GM23338 (cell line): ENCODE measurements at regions not wholly inside any gene's neighbourhood (a gene's known extent, or its start where the extent isn't known, plus 50 kb on each side); places are given as distances from the start of the nearest gene placed in this dataset.

Experiments used
- ATAC-seq: fragments of 200-7000 bp; cut with Tn5 transposase; 3 replicates; pipeline ENCODE4 v1.9.1; 2020
- DNase-seq: peaks from one replicate; pipeline ENCODE4 v3.0.0-alpha.2; 2015; ENCODE audit warnings: low spot score
- H2AFZ ChIP-seq: fragments of 200-600 bp; sonication (generic); 2 replicates; pipeline ENCODE4 v1.8.0; 2016; ENCODE audit warnings: antibody characterized with exemption, mild to moderate bottlenecking, moderate library complexity
- H3F3A ChIP-seq: fragments of 200-600 bp; sonication (generic); replicated peaks from 2 replicates; pipeline ENCODE4 v1.8.0; 2017; ENCODE audit warnings: antibody characterized with exemption, mixed run types, low read depth
- H3K27ac ChIP-seq: fragments of 200-600 bp; sonication (generic); 2 replicates; pipeline ENCODE4 v1.6.1; 2016; ENCODE audit warnings: low read depth
- H3K27me3 ChIP-seq: fragments of 200-600 bp; sonication (generic); 2 replicates; pipeline ENCODE4 v1.8.0; 2016; ENCODE audit warnings: mild to moderate bottlenecking, mixed run types, moderate library complexity; ENCODE audit not compliant: insufficient read depth
- H3K36me3 ChIP-seq: fragments of 200-600 bp; sonication (generic); 2 replicates; pipeline ENCODE4 v1.8.0; 2016; ENCODE audit warnings: mild to moderate bottlenecking; ENCODE audit not compliant: insufficient read depth
- H3K4me1 ChIP-seq: fragments of 200-600 bp; sonication (generic); 2 replicates; pipeline ENCODE4 v1.8.0; 2016; ENCODE audit warnings: mild to moderate bottlenecking, moderate library complexity; ENCODE audit not compliant: insufficient read depth
- H3K4me2 ChIP-seq: fragments of 200-600 bp; sonication (generic); 2 replicates; pipeline ENCODE4 v1.7.1; 2017; ENCODE audit warnings: mixed run types
- H3K4me3 ChIP-seq: fragments of 200-600 bp; sonication (generic); 2 replicates; pipeline ENCODE4 v1.6.1; 2016; ENCODE audit warnings: mixed run types
- H3K79me2 ChIP-seq: fragments of 200-600 bp; sonication (generic); replicated peaks from 2 replicates; pipeline ENCODE4 v1.8.0; 2017; ENCODE audit warnings: mild to moderate bottlenecking; ENCODE audit not compliant: insufficient read depth
- H3K9me2 ChIP-seq: fragments of 200-600 bp; sonication (generic); 2 replicates; pipeline ENCODE4 v1.8.0; 2017; ENCODE audit not compliant: insufficient read depth
- H4K20me1 ChIP-seq: fragments of 200-600 bp; sonication (generic); replicated peaks from 2 replicates; pipeline ENCODE4 v1.8.0; 2017; ENCODE audit warnings: mild to moderate bottlenecking; ENCODE audit not compliant: insufficient read depth
- H3K27ac Mint-ChIP-seq: 2 replicates; pipeline ENCODE4 v1.8.0; 2020; ENCODE audit warnings: inconsistent platforms, mild to moderate bottlenecking, moderate library complexity, mixed read lengths
- H3K27me3 Mint-ChIP-seq: 3 replicates; pipeline ENCODE4 v1.8.0; 2022; ENCODE audit warnings: low read depth, mild to moderate bottlenecking, moderate library complexity, mixed read lengths, inconsistent platforms; ENCODE audit not compliant: insufficient read depth, poor library complexity
- H3K36me3 Mint-ChIP-seq: 3 replicates; pipeline ENCODE4 v1.8.0; 2021; ENCODE audit warnings: low read depth, mild to moderate bottlenecking, inconsistent platforms, moderate library complexity, mixed read lengths
- H3K4me1 Mint-ChIP-seq: 3 replicates; pipeline ENCODE4 v1.8.0; 2020; ENCODE audit warnings: mild to moderate bottlenecking, inconsistent platforms, mixed read lengths
- H3K4me3 Mint-ChIP-seq: 3 replicates; pipeline ENCODE4 v1.8.0; 2021; ENCODE audit warnings: moderate library complexity, mild to moderate bottlenecking, inconsistent platforms, mixed read lengths
- H3K9me3 Mint-ChIP-seq: 3 replicates; pipeline ENCODE4 v1.8.0; 2020; ENCODE audit warnings: moderate library complexity, mild to moderate bottlenecking, inconsistent platforms, mixed read lengths
- CREB1 ChIP-seq: fragments of 250-450 bp; sonication (Bioruptor Pico); IDR thresholded peaks from 2 replicates; pipeline ENCODE4 v1.5.0; 2020; ENCODE audit warnings: low read depth, mild to moderate bottlenecking, moderate library complexity
- EZH2 ChIP-seq: fragments of 200-600 bp; sonication (generic); IDR thresholded peaks from one replicate; pipeline ENCODE4 v1.8.0; 2017; ENCODE audit warnings: antibody characterized with exemption, mild to moderate bottlenecking, low read depth; ENCODE audit not compliant: unreplicated experiment
- EZH2phosphoT487 ChIP-seq: fragments of 200-600 bp; sonication (generic); IDR thresholded peaks from one replicate; pipeline ENCODE4 v1.8.1; 2018; ENCODE audit warnings: antibody characterized with exemption; ENCODE audit not compliant: unreplicated experiment
- JUNB ChIP-seq: IDR thresholded peaks from one replicate; pipeline ENCODE4 v1.6.1; 2016; ENCODE audit warnings: antibody characterized with exemption; ENCODE audit not compliant: unreplicated experiment
- POLR2AphosphoS5 ChIP-seq: IDR thresholded peaks from 2 replicates; pipeline ENCODE4 v1.6.1; 2016; ENCODE audit warnings: antibody characterized with exemption, low read depth
- STAT1 ChIP-seq: IDR thresholded peaks from one replicate; pipeline ENCODE4 v1.6.1; 2016; ENCODE audit warnings: antibody characterized with exemption; ENCODE audit not compliant: unreplicated experiment
- TF ChIP-seq, protein P1 (sequence below), 2 experiments: fragments of 200-600 bp in 1 of 2; sonication (generic) in 1 of 2; conservative IDR thresholded peaks; 2 replicates each; pipeline versions ENCODE4 v1.5.1 to v1.6.1; 2016 to 2017; ENCODE audit warnings: antibody characterized with exemption in 2 of 2, low read depth in 2 of 2, mild to moderate bottlenecking in 2 of 2, moderate library complexity in 1 of 2
- TF ChIP-seq, protein P2 (sequence below): IDR thresholded peaks from 2 replicates; pipeline ENCODE4 v1.6.1; 2016; ENCODE audit warnings: antibody characterized with exemption
- TF ChIP-seq, protein P3 (sequence below): IDR thresholded peaks from one replicate; pipeline ENCODE4 v1.6.1; 2018; ENCODE audit warnings: antibody characterized with exemption; ENCODE audit not compliant: unreplicated experiment

GRCh38 chr7:153475239-153475638 is 577.0 kb upstream of the DPP6 start (continued):
- TF ChIP-seq, protein P1, sequence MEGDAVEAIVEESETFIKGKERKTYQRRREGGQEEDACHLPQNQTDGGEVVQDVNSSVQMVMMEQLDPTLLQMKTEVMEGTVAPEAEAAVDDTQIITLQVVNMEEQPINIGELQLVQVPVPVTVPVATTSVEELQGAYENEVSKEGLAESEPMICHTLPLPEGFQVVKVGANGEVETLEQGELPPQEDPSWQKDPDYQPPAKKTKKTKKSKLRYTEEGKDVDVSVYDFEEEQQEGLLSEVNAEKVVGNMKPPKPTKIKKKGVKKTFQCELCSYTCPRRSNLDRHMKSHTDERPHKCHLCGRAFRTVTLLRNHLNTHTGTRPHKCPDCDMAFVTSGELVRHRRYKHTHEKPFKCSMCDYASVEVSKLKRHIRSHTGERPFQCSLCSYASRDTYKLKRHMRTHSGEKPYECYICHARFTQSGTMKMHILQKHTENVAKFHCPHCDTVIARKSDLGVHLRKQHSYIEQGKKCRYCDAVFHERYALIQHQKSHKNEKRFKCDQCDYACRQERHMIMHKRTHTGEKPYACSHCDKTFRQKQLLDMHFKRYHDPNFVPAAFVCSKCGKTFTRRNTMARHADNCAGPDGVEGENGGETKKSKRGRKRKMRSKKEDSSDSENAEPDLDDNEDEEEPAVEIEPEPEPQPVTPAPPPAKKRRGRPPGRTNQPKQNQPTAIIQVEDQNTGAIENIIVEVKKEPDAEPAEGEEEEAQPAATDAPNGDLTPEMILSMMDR (conservative IDR thresholded peaks at IDR 0.05; ENCODE audit: low read depth in 2 of 2): no peak
- TF ChIP-seq, protein P2, sequence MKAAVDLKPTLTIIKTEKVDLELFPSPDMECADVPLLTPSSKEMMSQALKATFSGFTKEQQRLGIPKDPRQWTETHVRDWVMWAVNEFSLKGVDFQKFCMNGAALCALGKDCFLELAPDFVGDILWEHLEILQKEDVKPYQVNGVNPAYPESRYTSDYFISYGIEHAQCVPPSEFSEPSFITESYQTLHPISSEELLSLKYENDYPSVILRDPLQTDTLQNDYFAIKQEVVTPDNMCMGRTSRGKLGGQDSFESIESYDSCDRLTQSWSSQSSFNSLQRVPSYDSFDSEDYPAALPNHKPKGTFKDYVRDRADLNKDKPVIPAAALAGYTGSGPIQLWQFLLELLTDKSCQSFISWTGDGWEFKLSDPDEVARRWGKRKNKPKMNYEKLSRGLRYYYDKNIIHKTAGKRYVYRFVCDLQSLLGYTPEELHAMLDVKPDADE: no peak
- TF ChIP-seq CREB1 (CRISPR knock-in tag): no peak
- no peak for TF ChIP-seq EZH2phosphoT487
- no peak for TF ChIP-seq JUNB

GRCh38 chr7:153476166-153476565 is 576.0 kb upstream of the DPP6 start:
- no peaks in the 10 kb centered on the region for H3F3A ChIP-seq
- H4K20me1 ChIP-seq: no peaks in the 10 kb centered on the region
- H3K36me3 Mint-ChIP-seq: peaks cover 19% of the 10 kb centered on the region
- no peak overlapping the region for H3K4me3 Mint-ChIP-seq
- no peak overlapping the region for H3K27ac Mint-ChIP-seq
- H3K36me3 ChIP-seq: peaks cover 3% of the 10 kb centered on the region; the same call in 1 of the 2 replicates
- H3K9me2 ChIP-seq: no peaks in the 10 kb centered on the region
- ATAC-seq (no peak), DNase-seq (no peak)
- peaks cover 92% of the 10 kb centered on the region for H3K9me3 Mint-ChIP-seq
- peaks cover 7% of the 10 kb centered on the region for H3K27me3 Mint-ChIP-seq
- H3K4me1 ChIP-seq: no peaks in the 10 kb centered on the region
- no peaks in the 10 kb centered on the region for H3K79me2 ChIP-seq
- H3K4me2 ChIP-seq: no peak overlapping the region
- H3K4me3 ChIP-seq: no peak overlapping the region
- TF ChIP-seq JUNB (no peak), STAT1 (no peak), CREB1 (CRISPR knock-in tag) (no peak), EZH2 (no peak), POLR2AphosphoS5 (no peak)
- TF ChIP-seq, protein P3, sequence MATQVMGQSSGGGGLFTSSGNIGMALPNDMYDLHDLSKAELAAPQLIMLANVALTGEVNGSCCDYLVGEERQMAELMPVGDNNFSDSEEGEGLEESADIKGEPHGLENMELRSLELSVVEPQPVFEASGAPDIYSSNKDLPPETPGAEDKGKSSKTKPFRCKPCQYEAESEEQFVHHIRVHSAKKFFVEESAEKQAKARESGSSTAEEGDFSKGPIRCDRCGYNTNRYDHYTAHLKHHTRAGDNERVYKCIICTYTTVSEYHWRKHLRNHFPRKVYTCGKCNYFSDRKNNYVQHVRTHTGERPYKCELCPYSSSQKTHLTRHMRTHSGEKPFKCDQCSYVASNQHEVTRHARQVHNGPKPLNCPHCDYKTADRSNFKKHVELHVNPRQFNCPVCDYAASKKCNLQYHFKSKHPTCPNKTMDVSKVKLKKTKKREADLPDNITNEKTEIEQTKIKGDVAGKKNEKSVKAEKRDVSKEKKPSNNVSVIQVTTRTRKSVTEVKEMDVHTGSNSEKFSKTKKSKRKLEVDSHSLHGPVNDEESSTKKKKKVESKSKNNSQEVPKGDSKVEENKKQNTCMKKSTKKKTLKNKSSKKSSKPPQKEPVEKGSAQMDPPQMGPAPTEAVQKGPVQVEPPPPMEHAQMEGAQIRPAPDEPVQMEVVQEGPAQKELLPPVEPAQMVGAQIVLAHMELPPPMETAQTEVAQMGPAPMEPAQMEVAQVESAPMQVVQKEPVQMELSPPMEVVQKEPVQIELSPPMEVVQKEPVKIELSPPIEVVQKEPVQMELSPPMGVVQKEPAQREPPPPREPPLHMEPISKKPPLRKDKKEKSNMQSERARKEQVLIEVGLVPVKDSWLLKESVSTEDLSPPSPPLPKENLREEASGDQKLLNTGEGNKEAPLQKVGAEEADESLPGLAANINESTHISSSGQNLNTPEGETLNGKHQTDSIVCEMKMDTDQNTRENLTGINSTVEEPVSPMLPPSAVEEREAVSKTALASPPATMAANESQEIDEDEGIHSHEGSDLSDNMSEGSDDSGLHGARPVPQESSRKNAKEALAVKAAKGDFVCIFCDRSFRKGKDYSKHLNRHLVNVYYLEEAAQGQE: no peak
- H3K27me3 ChIP-seq: no peaks in the 10 kb centered on the region
- H2AFZ ChIP-seq: no peak overlapping the region
- H3K4me1 Mint-ChIP-seq: no peaks in the 10 kb centered on the region
- no peak overlapping the region for H3K27ac ChIP-seq
